ENCODE measurements at regions not wholly inside any gene's neighbourhood (a gene's known extent, or its start where the extent isn't known, plus 50 kb on each side); places are given as distances from the start of the nearest gene placed in this dataset.

DNA sequence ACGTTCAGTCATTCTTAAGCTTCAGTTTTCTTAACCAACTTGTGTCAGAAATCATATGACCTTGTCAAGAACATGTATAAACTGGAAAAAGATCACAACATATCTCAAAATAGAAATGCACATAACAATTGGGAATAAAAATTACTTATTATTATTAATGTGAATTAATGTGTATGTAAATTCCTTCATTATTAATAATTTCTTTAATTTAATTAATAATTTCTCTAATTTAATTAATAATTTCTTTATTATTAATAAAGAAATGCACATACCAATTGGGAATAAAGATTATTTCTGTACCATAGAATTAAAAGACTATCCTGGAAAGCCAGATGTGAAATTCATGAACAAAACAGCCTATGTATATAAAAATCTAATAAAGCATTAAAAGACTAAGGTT is 718.5 kb upstream of the PCDH7 start:
- H3K4me3 ChIP-seq (ENCODE audit: low read depth, low read length): no peak overlapping the region
- DNase-seq (ENCODE audit: low read depth): no peak

DNA sequence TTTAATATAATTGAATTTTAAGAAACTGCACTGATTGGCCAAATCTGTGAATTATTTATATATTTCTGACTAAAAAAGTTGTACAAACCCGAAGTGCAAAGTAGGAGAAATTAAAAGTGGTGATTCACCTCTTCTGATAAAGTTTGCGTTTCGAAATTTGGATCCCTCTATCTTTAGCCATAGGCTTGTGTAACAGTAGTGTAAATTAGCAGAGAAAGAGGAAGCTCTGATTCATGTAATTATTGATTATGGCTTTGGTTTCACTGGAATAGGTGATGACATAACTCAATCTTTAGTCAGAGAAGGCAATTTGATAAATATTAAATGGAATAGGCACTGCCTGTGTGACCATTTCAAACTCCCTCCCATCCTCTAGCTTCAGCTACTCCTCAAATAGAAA is 717.8 kb upstream of the PCDH7 start:
- TF ChIP-seq, protein P1, sequence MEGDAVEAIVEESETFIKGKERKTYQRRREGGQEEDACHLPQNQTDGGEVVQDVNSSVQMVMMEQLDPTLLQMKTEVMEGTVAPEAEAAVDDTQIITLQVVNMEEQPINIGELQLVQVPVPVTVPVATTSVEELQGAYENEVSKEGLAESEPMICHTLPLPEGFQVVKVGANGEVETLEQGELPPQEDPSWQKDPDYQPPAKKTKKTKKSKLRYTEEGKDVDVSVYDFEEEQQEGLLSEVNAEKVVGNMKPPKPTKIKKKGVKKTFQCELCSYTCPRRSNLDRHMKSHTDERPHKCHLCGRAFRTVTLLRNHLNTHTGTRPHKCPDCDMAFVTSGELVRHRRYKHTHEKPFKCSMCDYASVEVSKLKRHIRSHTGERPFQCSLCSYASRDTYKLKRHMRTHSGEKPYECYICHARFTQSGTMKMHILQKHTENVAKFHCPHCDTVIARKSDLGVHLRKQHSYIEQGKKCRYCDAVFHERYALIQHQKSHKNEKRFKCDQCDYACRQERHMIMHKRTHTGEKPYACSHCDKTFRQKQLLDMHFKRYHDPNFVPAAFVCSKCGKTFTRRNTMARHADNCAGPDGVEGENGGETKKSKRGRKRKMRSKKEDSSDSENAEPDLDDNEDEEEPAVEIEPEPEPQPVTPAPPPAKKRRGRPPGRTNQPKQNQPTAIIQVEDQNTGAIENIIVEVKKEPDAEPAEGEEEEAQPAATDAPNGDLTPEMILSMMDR (IDR thresholded peaks at IDR 0.05; ENCODE audit: low read depth, low read length): no peak
- TF ChIP-seq POLR2A (IDR thresholded peaks at IDR 0.05; ENCODE audit: extremely low read depth, insufficient read length) (no peak), MYC (IDR thresholded peaks at IDR 0.05; ENCODE audit: low read depth, low read length) (no peak)
- TF ChIP-seq, protein P2, sequence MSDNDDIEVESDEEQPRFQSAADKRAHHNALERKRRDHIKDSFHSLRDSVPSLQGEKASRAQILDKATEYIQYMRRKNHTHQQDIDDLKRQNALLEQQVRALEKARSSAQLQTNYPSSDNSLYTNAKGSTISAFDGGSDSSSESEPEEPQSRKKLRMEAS (IDR thresholded peaks at IDR 0.05; ENCODE audit: low read depth, low read length): no peak
- DNase-seq (ENCODE audit: low read depth): no peak
- H3K4me3 ChIP-seq (ENCODE audit: low read depth, low read length): no peak overlapping the region

More for the DNA sequence above, 718.5 kb upstream of the PCDH7 start:
- no peak for TF ChIP-seq MYC (IDR thresholded peaks at IDR 0.05; ENCODE audit: low read depth, low read length)
- TF ChIP-seq, protein P1 (IDR thresholded peaks at IDR 0.05; ENCODE audit: low read depth, low read length): no peak
- TF ChIP-seq POLR2A (IDR thresholded peaks at IDR 0.05; ENCODE audit: extremely low read depth, insufficient read length): no peak
- TF ChIP-seq, protein P2 (IDR thresholded peaks at IDR 0.05; ENCODE audit: low read depth, low read length): no peak

DNA sequence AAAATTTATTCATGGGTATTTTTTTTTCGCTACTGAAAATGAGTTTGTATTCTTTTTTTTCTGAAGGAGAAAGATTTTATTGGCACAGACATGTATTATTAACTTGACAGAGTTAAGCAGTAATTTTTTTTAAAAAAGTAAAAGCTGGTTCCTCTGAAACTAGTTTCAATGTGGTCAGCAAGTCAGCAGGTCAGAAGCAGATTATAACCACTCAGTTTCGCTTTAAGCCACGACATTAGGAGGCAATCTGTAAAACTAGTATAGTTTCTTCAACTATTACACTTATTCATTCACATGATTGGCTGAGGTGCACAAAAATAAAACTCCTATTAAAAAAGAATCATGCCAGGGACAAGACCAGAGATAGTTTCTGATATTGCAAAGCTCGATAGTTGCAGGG is 714.2 kb upstream of the PCDH7 start:
- no peak overlapping the region for H3K4me3 ChIP-seq (ENCODE audit: low read depth, low read length)
- TF ChIP-seq, protein P1 (IDR thresholded peaks at IDR 0.05; ENCODE audit: low read depth, low read length): no peak
- TF ChIP-seq, protein P2 (IDR thresholded peaks at IDR 0.05; ENCODE audit: low read depth, low read length): no peak
- TF ChIP-seq MYC (IDR thresholded peaks at IDR 0.05; ENCODE audit: low read depth, low read length) (no peak), POLR2A (IDR thresholded peaks at IDR 0.05; ENCODE audit: extremely low read depth, insufficient read length) (no peak)
- no peak for DNase-seq (ENCODE audit: low read depth)

DNA sequence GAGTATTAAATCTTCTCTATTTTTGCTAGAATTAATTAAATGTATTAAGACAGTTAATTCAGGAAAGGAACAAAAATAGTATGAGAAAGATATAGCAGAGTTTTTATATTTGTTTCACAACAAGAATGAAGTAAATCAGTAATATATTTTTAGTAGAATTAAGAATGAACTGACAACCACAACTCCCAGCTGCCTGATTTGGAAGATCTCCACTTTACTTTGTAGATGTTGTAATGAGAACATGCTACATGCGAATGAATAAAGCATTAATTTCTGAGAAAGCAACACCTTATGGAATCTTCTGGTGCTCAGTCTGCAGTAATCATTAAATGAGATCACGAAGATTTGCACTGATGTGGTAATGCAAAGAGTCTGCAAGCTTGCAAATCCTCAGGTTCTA is 695.6 kb upstream of the PCDH7 start:
- no peak for DNase-seq (ENCODE audit: low read depth)
- TF ChIP-seq, protein P2 (IDR thresholded peaks at IDR 0.05; ENCODE audit: low read depth, low read length): no peak
- TF ChIP-seq, protein P1 (IDR thresholded peaks at IDR 0.05; ENCODE audit: low read depth, low read length): no peak
- TF ChIP-seq MYC (IDR thresholded peaks at IDR 0.05; ENCODE audit: low read depth, low read length) (no peak), POLR2A (IDR thresholded peaks at IDR 0.05; ENCODE audit: extremely low read depth, insufficient read length) (no peak)

DNA sequence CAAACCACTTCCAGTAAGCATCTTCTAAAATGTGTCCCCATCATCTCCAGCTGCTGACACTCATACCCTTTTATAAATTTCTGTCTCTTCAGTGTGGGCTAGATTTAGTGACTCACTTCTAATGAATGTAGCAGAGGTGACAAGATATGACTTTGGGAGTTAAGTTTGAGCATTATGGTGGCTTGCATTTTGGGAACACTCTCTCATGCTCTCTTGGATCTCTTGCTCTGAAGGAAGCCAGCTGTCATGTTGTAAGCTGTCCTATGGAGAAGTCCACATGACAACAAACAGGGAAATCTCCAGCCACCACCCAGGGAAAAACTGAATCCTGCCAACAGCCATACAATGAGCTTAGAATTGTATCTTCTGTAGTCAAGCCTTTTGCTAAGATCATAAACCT is 691.3 kb upstream of the PCDH7 start:
- no peak for DNase-seq (ENCODE audit: low read depth)
- H3K4me3 ChIP-seq (ENCODE audit: low read depth, low read length): no peak overlapping the region
- TF ChIP-seq, protein P2 (IDR thresholded peaks at IDR 0.05; ENCODE audit: low read depth, low read length): no peak
- TF ChIP-seq POLR2A (IDR thresholded peaks at IDR 0.05; ENCODE audit: extremely low read depth, insufficient read length) (no peak), MYC (IDR thresholded peaks at IDR 0.05; ENCODE audit: low read depth, low read length) (no peak)
- TF ChIP-seq, protein P1 (IDR thresholded peaks at IDR 0.05; ENCODE audit: low read depth, low read length): no peak

More for the DNA sequence above, 695.6 kb upstream of the PCDH7 start:
- no peak overlapping the region for H3K4me3 ChIP-seq (ENCODE audit: low read depth, low read length)
